ENCODE measurements at regions not wholly inside any gene's neighbourhood (a gene's known extent, or its start where the extent isn't known, plus 50 kb on each side); places are given as distances from the start of the nearest gene placed in this dataset.

- 55 to 63% methylated on average over 3 to 6 of the region's 6 CpGs for WGBS, 2 experiments (ENCODE audit: insufficient coverage in 2 of 2)
- Histone ChIP-seq H3K27ac (ENCODE audit: low read depth, low read length, severe bottlenecking) (no peak overlapping the region), H3K9me3 (ENCODE audit: control insufficient read depth, low read length) (no peaks in the 10 kb centered on the region), H3K4me1 (ENCODE audit: control insufficient read depth, insufficient read depth, low read length, poor library complexity, severe bottlenecking) (no peaks in the 10 kb centered on the region), H3K36me3 (ENCODE audit: control insufficient read depth, insufficient read depth, low read length) (no peaks in the 10 kb centered on the region), H3K4me3 (ENCODE audit: extremely low read depth, insufficient read depth, low read length, poor library complexity, severe bottlenecking) (no peak overlapping the region)
Measured at GRCh38 chr10:107814865-107815487, 650.5 kb upstream of the SORCS1 start.

- H3K9me3 ChIP-seq (ENCODE audit: control insufficient read depth, low read length), result no peaks in the 10 kb centered on the region
- no peaks in the 10 kb centered on the region for H3K4me1 ChIP-seq (ENCODE audit: control insufficient read depth, insufficient read depth, low read length, poor library complexity, severe bottlenecking)
- no peak overlapping the region for H3K27ac ChIP-seq (ENCODE audit: low read depth, low read length, severe bottlenecking)
- H3K36me3 ChIP-seq (ENCODE audit: control insufficient read depth, insufficient read depth, low read length), result no peaks in the 10 kb centered on the region
- H3K4me3 ChIP-seq (ENCODE audit: extremely low read depth, insufficient read depth, low read length, poor library complexity, severe bottlenecking), result no peak overlapping the region
- 84 to 97% methylated on average over 3 to 5 of the region's 8 CpGs for WGBS, 2 experiments (ENCODE audit: insufficient coverage in 2 of 2)
Measured at GRCh38 chr10:107813451-107814162, 649.1 kb upstream of the SORCS1 start.

GRCh38 chr10:107809889-107810288 lies 645.4 kb upstream of the SORCS1 start:
- 80 to 100% methylated on average over 1 of the region's 2 CpGs for WGBS, 2 experiments (ENCODE audit: insufficient coverage in 2 of 2)
- H3K4me1 ChIP-seq (ENCODE audit: control insufficient read depth, insufficient read depth, low read length, poor library complexity, severe bottlenecking), result no peaks in the 10 kb centered on the region
- no peak overlapping the region for H3K4me3 ChIP-seq (ENCODE audit: extremely low read depth, insufficient read depth, low read length, poor library complexity, severe bottlenecking)
- H3K27ac ChIP-seq (ENCODE audit: low read depth, low read length, severe bottlenecking), result no peak overlapping the region
- H3K9me3 ChIP-seq (ENCODE audit: control insufficient read depth, low read length), result no peaks in the 10 kb centered on the region
- no peaks in the 10 kb centered on the region for H3K36me3 ChIP-seq (ENCODE audit: control insufficient read depth, insufficient read depth, low read length)

GRCh38 chr10:107807836-107808235 lies 643.3 kb upstream of the SORCS1 start:
- WGBS, 2 experiments (ENCODE audit: insufficient coverage in 2 of 2), result no CpG with 5 or more reads among the region's 5 CpGs
- Histone ChIP-seq H3K9me3 (ENCODE audit: control insufficient read depth, low read length) (no peaks in the 10 kb centered on the region), H3K4me3 (ENCODE audit: extremely low read depth, insufficient read depth, low read length, poor library complexity, severe bottlenecking) (no peak overlapping the region), H3K4me1 (ENCODE audit: control insufficient read depth, insufficient read depth, low read length, poor library complexity, severe bottlenecking) (no peaks in the 10 kb centered on the region), H3K36me3 (ENCODE audit: control insufficient read depth, insufficient read depth, low read length) (no peaks in the 10 kb centered on the region), H3K27ac (ENCODE audit: low read depth, low read length, severe bottlenecking) (no peak overlapping the region)

- Histone ChIP-seq H3K4me3 (ENCODE audit: extremely low read depth, insufficient read depth, low read length, poor library complexity, severe bottlenecking) (no peak overlapping the region), H3K9me3 (ENCODE audit: control insufficient read depth, low read length) (no peaks in the 10 kb centered on the region), H3K4me1 (ENCODE audit: control insufficient read depth, insufficient read depth, low read length, poor library complexity, severe bottlenecking) (no peaks in the 10 kb centered on the region), H3K36me3 (ENCODE audit: control insufficient read depth, insufficient read depth, low read length) (no peaks in the 10 kb centered on the region), H3K27ac (ENCODE audit: low read depth, low read length, severe bottlenecking) (no peak overlapping the region)
- WGBS, 2 experiments (ENCODE audit: insufficient coverage in 2 of 2), result 100% methylated on average over 1 of the region's 1 CpG; no CpG with 5 or more reads in 1 of the 2 experiments
Measured at GRCh38 chr10:107806026-107806425, 641.5 kb upstream of the SORCS1 start.

GRCh38 chr10:107803546-107803945 lies 639.0 kb upstream of the SORCS1 start:
- Histone ChIP-seq H3K4me1 (ENCODE audit: control insufficient read depth, insufficient read depth, low read length, poor library complexity, severe bottlenecking) (no peaks in the 10 kb centered on the region), H3K27ac (ENCODE audit: low read depth, low read length, severe bottlenecking) (no peak overlapping the region), H3K36me3 (ENCODE audit: control insufficient read depth, insufficient read depth, low read length) (no peaks in the 10 kb centered on the region), H3K9me3 (ENCODE audit: control insufficient read depth, low read length) (no peaks in the 10 kb centered on the region), H3K4me3 (ENCODE audit: extremely low read depth, insufficient read depth, low read length, poor library complexity, severe bottlenecking) (no peak overlapping the region)
- 60% methylated on average over 2 of the region's 4 CpGs; no CpG with 5 or more reads in 1 of the 2 experiments for WGBS, 2 experiments (ENCODE audit: insufficient coverage in 2 of 2)

- Histone ChIP-seq H3K4me3 (ENCODE audit: extremely low read depth, insufficient read depth, low read length, poor library complexity, severe bottlenecking) (no peak overlapping the region), H3K9me3 (ENCODE audit: control insufficient read depth, low read length) (no peaks in the 10 kb centered on the region), H3K36me3 (ENCODE audit: control insufficient read depth, insufficient read depth, low read length) (no peaks in the 10 kb centered on the region), H3K4me1 (ENCODE audit: control insufficient read depth, insufficient read depth, low read length, poor library complexity, severe bottlenecking) (no peaks in the 10 kb centered on the region), H3K27ac (ENCODE audit: low read depth, low read length, severe bottlenecking) (no peak overlapping the region)
- 88 to 90% methylated on average over 1 of the region's 1 CpG for WGBS, 2 experiments (ENCODE audit: insufficient coverage in 2 of 2)
Measured at GRCh38 chr10:107800061-107800460, 635.6 kb upstream of the SORCS1 start.

- no peak overlapping the region for H3K27ac ChIP-seq (ENCODE audit: low read depth, low read length, severe bottlenecking)
- WGBS, 2 experiments (ENCODE audit: insufficient coverage in 2 of 2), result no CpG with 5 or more reads among the region's 1 CpG
- H3K4me3 ChIP-seq (ENCODE audit: extremely low read depth, insufficient read depth, low read length, poor library complexity, severe bottlenecking), result no peak overlapping the region
- H3K36me3 ChIP-seq (ENCODE audit: control insufficient read depth, insufficient read depth, low read length), result no peaks in the 10 kb centered on the region
- no peaks in the 10 kb centered on the region for H3K9me3 ChIP-seq (ENCODE audit: control insufficient read depth, low read length)
- no peaks in the 10 kb centered on the region for H3K4me1 ChIP-seq (ENCODE audit: control insufficient read depth, insufficient read depth, low read length, poor library complexity, severe bottlenecking)
Measured at GRCh38 chr10:107790271-107790670, 625.8 kb upstream of the SORCS1 start.

- WGBS, 2 experiments (ENCODE audit: insufficient coverage in 2 of 2), result 100% methylated on average over 1 of the region's 1 CpG; no CpG with 5 or more reads in 1 of the 2 experiments
- H3K27ac ChIP-seq (ENCODE audit: low read depth, low read length, severe bottlenecking), result no peak overlapping the region
- H3K36me3 ChIP-seq (ENCODE audit: control insufficient read depth, insufficient read depth, low read length), result no peaks in the 10 kb centered on the region
- H3K4me3 ChIP-seq (ENCODE audit: extremely low read depth, insufficient read depth, low read length, poor library complexity, severe bottlenecking), result no peak overlapping the region
- no peaks in the 10 kb centered on the region for H3K4me1 ChIP-seq (ENCODE audit: control insufficient read depth, insufficient read depth, low read length, poor library complexity, severe bottlenecking)
- no peaks in the 10 kb centered on the region for H3K9me3 ChIP-seq (ENCODE audit: control insufficient read depth, low read length)
Measured at GRCh38 chr10:107771066-107771465, 606.6 kb upstream of the SORCS1 start.

GRCh38 chr10:107767185-107767584 lies 602.7 kb upstream of the SORCS1 start:
- Histone ChIP-seq H3K4me1 (ENCODE audit: control insufficient read depth, insufficient read depth, low read length, poor library complexity, severe bottlenecking) (no peaks in the 10 kb centered on the region), H3K27ac (ENCODE audit: low read depth, low read length, severe bottlenecking) (no peak overlapping the region), H3K4me3 (ENCODE audit: extremely low read depth, insufficient read depth, low read length, poor library complexity, severe bottlenecking) (no peak overlapping the region), H3K36me3 (ENCODE audit: control insufficient read depth, insufficient read depth, low read length) (no peaks in the 10 kb centered on the region), H3K9me3 (ENCODE audit: control insufficient read depth, low read length) (no peaks in the 10 kb centered on the region)
- 93 to 95% methylated on average over 2 of the region's 3 CpGs for WGBS, 2 experiments (ENCODE audit: insufficient coverage in 2 of 2)

GRCh38 chr10:107754814-107755213 lies 590.3 kb upstream of the SORCS1 start:
- no peaks in the 10 kb centered on the region for H3K9me3 ChIP-seq (ENCODE audit: control insufficient read depth, low read length)
- no peak overlapping the region for H3K4me3 ChIP-seq (ENCODE audit: extremely low read depth, insufficient read depth, low read length, poor library complexity, severe bottlenecking)
- 100% methylated on average over 1 of the region's 2 CpGs; no CpG with 5 or more reads in 1 of the 2 experiments for WGBS, 2 experiments (ENCODE audit: insufficient coverage in 2 of 2)
- no peaks in the 10 kb centered on the region for H3K36me3 ChIP-seq (ENCODE audit: control insufficient read depth, insufficient read depth, low read length)
- no peak overlapping the region for H3K27ac ChIP-seq (ENCODE audit: low read depth, low read length, severe bottlenecking)
- no peaks in the 10 kb centered on the region for H3K4me1 ChIP-seq (ENCODE audit: control insufficient read depth, insufficient read depth, low read length, poor library complexity, severe bottlenecking)

Data from mesodermal cell (in vitro differentiated cells).